DOHH2 (cell line): ENCODE measurements at regions not wholly inside any gene's neighbourhood (a gene's known extent, or its start where the extent isn't known, plus 50 kb on each side); places are given as distances from the start of the nearest gene placed in this dataset.

Experiments
- EZH2phosphoT487 ChIP-seq: fragments of 200-600 bp; sonication (generic); IDR thresholded peaks from 2 replicates; pipeline ENCODE4 v1.6.1; 2017; ENCODE audit warnings: borderline replicate concordance, mild to moderate bottlenecking, antibody characterized with exemption, low read length, moderate library complexity, mixed read lengths
- TF ChIP-seq, protein P1 (sequence below): fragments of 200-600 bp; sonication (generic); IDR thresholded peaks from one replicate; pipeline ENCODE4 v1.5.1; 2014; ENCODE audit warnings: antibody characterized with exemption, mild to moderate bottlenecking, low read depth, low read length; ENCODE audit not compliant: poor library complexity, severe bottlenecking

DNA sequence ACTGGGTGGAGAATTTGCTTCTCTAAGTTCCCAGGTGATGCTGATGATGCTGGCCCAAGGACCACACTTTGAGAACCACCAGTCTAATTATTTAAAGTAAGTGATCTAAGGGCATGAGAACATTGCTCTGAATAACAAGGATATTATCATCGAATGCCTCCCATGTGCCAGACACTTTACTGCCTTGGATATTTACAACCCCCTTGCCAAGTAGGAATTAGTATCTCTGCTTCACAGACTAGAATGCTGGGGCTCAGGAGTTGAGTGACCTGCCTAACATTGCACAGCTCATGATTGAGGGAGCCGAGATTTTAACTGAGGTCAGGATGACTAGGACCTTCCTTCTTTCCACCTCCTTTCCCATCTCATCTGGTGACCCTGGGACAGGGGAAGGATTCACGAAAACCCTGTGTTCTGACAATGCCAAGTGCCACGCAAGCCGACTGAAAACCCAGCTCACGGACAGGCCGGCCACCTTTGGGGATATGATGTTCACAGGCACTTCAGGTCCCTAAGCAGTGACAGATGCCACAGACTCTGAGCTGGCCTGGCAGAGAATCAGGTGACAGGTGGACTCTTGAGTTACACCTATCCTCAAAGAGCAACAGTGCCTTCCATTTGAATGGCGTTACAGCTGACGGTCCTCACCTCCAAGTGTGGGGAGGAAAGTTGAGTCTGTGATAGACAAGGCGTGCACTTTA, 230.7 kb downstream of the TOMM20 start:
- TF ChIP-seq, protein P1, sequence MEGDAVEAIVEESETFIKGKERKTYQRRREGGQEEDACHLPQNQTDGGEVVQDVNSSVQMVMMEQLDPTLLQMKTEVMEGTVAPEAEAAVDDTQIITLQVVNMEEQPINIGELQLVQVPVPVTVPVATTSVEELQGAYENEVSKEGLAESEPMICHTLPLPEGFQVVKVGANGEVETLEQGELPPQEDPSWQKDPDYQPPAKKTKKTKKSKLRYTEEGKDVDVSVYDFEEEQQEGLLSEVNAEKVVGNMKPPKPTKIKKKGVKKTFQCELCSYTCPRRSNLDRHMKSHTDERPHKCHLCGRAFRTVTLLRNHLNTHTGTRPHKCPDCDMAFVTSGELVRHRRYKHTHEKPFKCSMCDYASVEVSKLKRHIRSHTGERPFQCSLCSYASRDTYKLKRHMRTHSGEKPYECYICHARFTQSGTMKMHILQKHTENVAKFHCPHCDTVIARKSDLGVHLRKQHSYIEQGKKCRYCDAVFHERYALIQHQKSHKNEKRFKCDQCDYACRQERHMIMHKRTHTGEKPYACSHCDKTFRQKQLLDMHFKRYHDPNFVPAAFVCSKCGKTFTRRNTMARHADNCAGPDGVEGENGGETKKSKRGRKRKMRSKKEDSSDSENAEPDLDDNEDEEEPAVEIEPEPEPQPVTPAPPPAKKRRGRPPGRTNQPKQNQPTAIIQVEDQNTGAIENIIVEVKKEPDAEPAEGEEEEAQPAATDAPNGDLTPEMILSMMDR = no peak
- no peak for TF ChIP-seq EZH2phosphoT487
